ENCODE measurements at regions not wholly inside any gene's neighbourhood (a gene's known extent, or its start where the extent isn't known, plus 50 kb on each side); places are given as distances from the start of the nearest gene placed in this dataset.

DNA sequence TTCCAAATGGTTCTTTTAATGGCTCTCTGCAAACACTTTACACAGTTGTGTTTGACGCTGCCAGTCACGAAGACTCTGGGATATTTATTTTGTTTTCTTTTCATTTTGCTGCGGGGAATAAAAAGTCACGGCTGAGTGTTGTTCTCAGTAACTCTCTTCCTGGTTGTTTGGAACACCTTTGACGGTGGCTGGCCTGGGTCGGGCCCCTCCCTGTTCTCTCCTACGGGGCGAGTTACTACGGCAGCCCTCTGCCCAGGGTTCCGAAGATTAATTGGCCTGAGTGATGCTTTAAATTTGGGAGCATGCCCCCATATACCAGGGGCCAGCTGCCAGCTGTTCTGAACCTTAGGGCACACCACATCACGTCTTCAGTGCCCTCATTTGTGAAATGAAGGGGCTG lies 84.7 kb downstream of the GATA6 start:
- H3K36me3 Mint-ChIP-seq (ENCODE audit: low read depth, unreplicated experiment) = no peaks in the 10 kb centered on the region
- Histone ChIP-seq H3K9ac (ENCODE audit: low read length) (no peak overlapping the region), H3K79me2 (ENCODE audit: insufficient read depth, low read length) (no peaks in the 10 kb centered on the region), H3K4me2 (ENCODE audit: low read length) (no peak overlapping the region), H3K27ac (ENCODE audit: low read depth, low read length) (no peak overlapping the region), H2AFZ (ENCODE audit: low read depth, low read length) (no peak overlapping the region), H3K4me3 (ENCODE audit: insufficient read depth, low read depth, low read length) (no peak overlapping the region), H4K20me1 (ENCODE audit: insufficient read depth, low read length) (no peaks in the 10 kb centered on the region), H3K4me1 (ENCODE audit: insufficient read depth, low read length) (no peaks in the 10 kb centered on the region), H3K27me3 (ENCODE audit: insufficient read depth, low read length) (peaks cover 3% of the 10 kb centered on the region), H3K36me3 (ENCODE audit: insufficient read depth, low read length) (no peaks in the 10 kb centered on the region), H3K9me3 (ENCODE audit: insufficient read depth, low read depth, low read length) (no peaks in the 10 kb centered on the region)
- peaks cover 7% of the 10 kb centered on the region for H3K9me3 Mint-ChIP-seq (ENCODE audit: unreplicated experiment)
- peaks cover 4% of the 10 kb centered on the region for H3K4me1 Mint-ChIP-seq (ENCODE audit: low read depth, unreplicated experiment)
- H3K4me3 Mint-ChIP-seq (ENCODE audit: unreplicated experiment) = no peak overlapping the region
- DNase-seq (ENCODE audit: low read depth) (no peak), FAIRE-seq (no peak)
- H3K27me3 Mint-ChIP-seq (ENCODE audit: low read depth, unreplicated experiment) = peaks cover 16% of the 10 kb centered on the region
- no peak overlapping the region for H3K27ac Mint-ChIP-seq (ENCODE audit: unreplicated experiment)
- no peak for TF ChIP-seq EZH2 (IDR thresholded peaks at IDR 0.05; ENCODE audit: insufficient read depth, low read length)
- TF ChIP-seq, protein P1, sequence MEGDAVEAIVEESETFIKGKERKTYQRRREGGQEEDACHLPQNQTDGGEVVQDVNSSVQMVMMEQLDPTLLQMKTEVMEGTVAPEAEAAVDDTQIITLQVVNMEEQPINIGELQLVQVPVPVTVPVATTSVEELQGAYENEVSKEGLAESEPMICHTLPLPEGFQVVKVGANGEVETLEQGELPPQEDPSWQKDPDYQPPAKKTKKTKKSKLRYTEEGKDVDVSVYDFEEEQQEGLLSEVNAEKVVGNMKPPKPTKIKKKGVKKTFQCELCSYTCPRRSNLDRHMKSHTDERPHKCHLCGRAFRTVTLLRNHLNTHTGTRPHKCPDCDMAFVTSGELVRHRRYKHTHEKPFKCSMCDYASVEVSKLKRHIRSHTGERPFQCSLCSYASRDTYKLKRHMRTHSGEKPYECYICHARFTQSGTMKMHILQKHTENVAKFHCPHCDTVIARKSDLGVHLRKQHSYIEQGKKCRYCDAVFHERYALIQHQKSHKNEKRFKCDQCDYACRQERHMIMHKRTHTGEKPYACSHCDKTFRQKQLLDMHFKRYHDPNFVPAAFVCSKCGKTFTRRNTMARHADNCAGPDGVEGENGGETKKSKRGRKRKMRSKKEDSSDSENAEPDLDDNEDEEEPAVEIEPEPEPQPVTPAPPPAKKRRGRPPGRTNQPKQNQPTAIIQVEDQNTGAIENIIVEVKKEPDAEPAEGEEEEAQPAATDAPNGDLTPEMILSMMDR (IDR thresholded peaks at IDR 0.05; ENCODE audit: insufficient read depth, low read depth, low read length) = no peak

DNA sequence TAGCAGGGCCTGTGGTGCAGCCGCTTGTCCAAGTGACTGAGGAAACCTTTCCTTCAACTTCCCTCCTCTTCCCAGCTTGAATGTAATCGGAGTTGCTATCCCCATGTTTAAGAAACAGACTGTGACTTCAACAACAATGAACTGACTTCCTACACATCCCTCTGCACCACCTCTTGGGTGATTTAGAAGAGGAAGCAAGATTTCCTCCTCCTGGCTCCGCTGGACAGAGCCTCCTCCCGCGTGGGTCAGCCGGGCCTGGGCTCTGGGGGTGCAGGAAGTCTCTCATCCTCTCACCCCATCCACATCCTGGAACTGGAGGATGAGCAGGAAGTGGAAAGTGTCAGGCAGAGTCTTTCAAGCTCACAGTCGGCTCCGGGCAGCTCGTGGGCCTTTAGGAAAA lies 84.3 kb downstream of the GATA6 start:
- Mint-ChIP-seq H3K9me3 (ENCODE audit: unreplicated experiment) (peaks cover 8% of the 10 kb centered on the region), H3K27ac (ENCODE audit: unreplicated experiment) (no peak overlapping the region), H3K36me3 (ENCODE audit: low read depth, unreplicated experiment) (no peaks in the 10 kb centered on the region), H3K4me3 (ENCODE audit: unreplicated experiment) (no peak overlapping the region), H3K4me1 (ENCODE audit: low read depth, unreplicated experiment) (peaks cover 4% of the 10 kb centered on the region), H3K27me3 (ENCODE audit: low read depth, unreplicated experiment) (peaks cover 17% of the 10 kb centered on the region)
- H3K36me3 ChIP-seq (ENCODE audit: insufficient read depth, low read length) = no peaks in the 10 kb centered on the region
- H3K4me1 ChIP-seq (ENCODE audit: insufficient read depth, low read length) = no peaks in the 10 kb centered on the region
- no peak overlapping the region for H3K4me3 ChIP-seq (ENCODE audit: insufficient read depth, low read depth, low read length)
- no peaks in the 10 kb centered on the region for H4K20me1 ChIP-seq (ENCODE audit: insufficient read depth, low read length)
- no peaks in the 10 kb centered on the region for H3K79me2 ChIP-seq (ENCODE audit: insufficient read depth, low read length)
- no peak for DNase-seq (ENCODE audit: low read depth)
- H3K9me3 ChIP-seq (ENCODE audit: insufficient read depth, low read depth, low read length) = no peaks in the 10 kb centered on the region
- no peak for TF ChIP-seq EZH2 (IDR thresholded peaks at IDR 0.05; ENCODE audit: insufficient read depth, low read length)
- TF ChIP-seq, protein P1 (IDR thresholded peaks at IDR 0.05; ENCODE audit: insufficient read depth, low read depth, low read length) = no peak
- H3K27ac ChIP-seq (ENCODE audit: low read depth, low read length) = no peak overlapping the region
- FAIRE-seq = no peak
- peaks cover 3% of the 10 kb centered on the region for H3K27me3 ChIP-seq (ENCODE audit: insufficient read depth, low read length)
- no peak overlapping the region for H3K4me2 ChIP-seq (ENCODE audit: low read length)
- no peak overlapping the region for H3K9ac ChIP-seq (ENCODE audit: low read length)
- no peak overlapping the region for H2AFZ ChIP-seq (ENCODE audit: low read depth, low read length)

DNA sequence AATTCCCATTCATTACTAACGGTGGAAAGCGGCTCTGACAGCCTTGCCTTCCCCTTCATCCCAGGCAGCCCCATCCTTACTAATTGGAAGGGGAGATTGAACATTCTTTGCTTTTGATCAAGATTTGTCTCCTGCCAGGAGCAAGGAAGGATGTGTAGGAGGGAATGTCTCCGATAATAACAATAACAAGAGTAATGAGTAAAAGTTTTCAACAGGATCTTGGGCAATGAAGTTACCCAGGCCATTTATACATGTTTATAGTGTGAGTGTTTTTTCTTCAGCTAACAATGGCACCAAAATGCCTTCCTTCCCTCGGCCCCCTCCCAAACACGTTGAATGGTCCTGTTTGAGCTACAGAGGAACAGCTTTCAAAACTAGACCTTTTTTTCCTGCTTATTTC lies 83.8 kb downstream of the GATA6 start:
- Histone ChIP-seq H3K27ac (ENCODE audit: low read depth, low read length) (no peak overlapping the region), H4K20me1 (ENCODE audit: insufficient read depth, low read length) (no peaks in the 10 kb centered on the region), H3K79me2 (ENCODE audit: insufficient read depth, low read length) (no peaks in the 10 kb centered on the region), H2AFZ (ENCODE audit: low read depth, low read length) (no peak overlapping the region), H3K9me3 (ENCODE audit: insufficient read depth, low read depth, low read length) (no peaks in the 10 kb centered on the region), H3K4me1 (ENCODE audit: insufficient read depth, low read length) (no peaks in the 10 kb centered on the region), H3K27me3 (ENCODE audit: insufficient read depth, low read length) (peaks cover 3% of the 10 kb centered on the region), H3K36me3 (ENCODE audit: insufficient read depth, low read length) (no peaks in the 10 kb centered on the region), H3K4me3 (ENCODE audit: insufficient read depth, low read depth, low read length) (no peak overlapping the region), H3K9ac (ENCODE audit: low read length) (no peak overlapping the region), H3K4me2 (ENCODE audit: low read length) (no peak overlapping the region)
- Mint-ChIP-seq H3K9me3 (ENCODE audit: unreplicated experiment) (peaks cover 7% of the 10 kb centered on the region), H3K27ac (ENCODE audit: unreplicated experiment) (no peak overlapping the region), H3K4me3 (ENCODE audit: unreplicated experiment) (no peak overlapping the region), H3K27me3 (ENCODE audit: low read depth, unreplicated experiment) (peaks cover 20% of the 10 kb centered on the region), H3K4me1 (ENCODE audit: low read depth, unreplicated experiment) (peaks cover 4% of the 10 kb centered on the region), H3K36me3 (ENCODE audit: low read depth, unreplicated experiment) (no peaks in the 10 kb centered on the region)
- TF ChIP-seq, protein P1 (IDR thresholded peaks at IDR 0.05; ENCODE audit: insufficient read depth, low read depth, low read length) = no peak
- no peak for TF ChIP-seq EZH2 (IDR thresholded peaks at IDR 0.05; ENCODE audit: insufficient read depth, low read length)
- DNase-seq (ENCODE audit: low read depth) = no peak
- no peak for FAIRE-seq

Data from astrocyte (in vitro differentiated cells and primary cell).